ENCODE measurements at regions not wholly inside any gene's neighbourhood (a gene's known extent, or its start where the extent isn't known, plus 50 kb on each side); places are given as distances from the start of the nearest gene placed in this dataset.

DNA sequence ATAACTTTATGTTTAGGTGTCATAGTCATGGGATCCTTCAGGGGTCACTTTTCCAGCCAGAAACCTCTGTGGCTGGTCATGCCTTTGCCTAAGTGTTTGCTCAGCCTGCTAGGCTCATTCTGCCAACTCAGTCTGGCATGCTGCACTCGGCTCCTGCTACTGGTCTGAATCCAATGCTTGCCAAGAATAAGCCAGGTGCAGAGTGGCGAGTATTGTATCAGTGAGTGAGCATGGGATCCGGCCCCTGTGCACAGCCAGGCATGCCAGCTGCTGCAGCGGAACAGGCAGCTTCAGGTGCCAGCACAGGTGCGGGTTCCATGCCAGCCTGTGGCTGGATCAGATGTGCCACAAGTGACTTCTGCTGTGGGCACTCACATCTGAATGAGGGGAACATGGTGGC lies 1269.3 kb upstream of the CNTN5 start:
- Histone ChIP-seq H4K20me1 (ENCODE audit: insufficient read depth, low read length) (no peaks in the 10 kb centered on the region), H2AFZ (ENCODE audit: insufficient read depth, low read depth, low read length, poor library complexity, severe bottlenecking) (no peak overlapping the region), H3K36me3 (replicated peaks in 1 of 2; ENCODE audit: control insufficient read depth in 1 of 2, insufficient read depth in 2 of 2, low read length in 2 of 2) (no peaks in the 10 kb centered on the region), H3K4me3 (replicated peaks in 1 of 3; ENCODE audit: low read depth in 2 of 3, low read length in 3 of 3) (no peak overlapping the region), H3K9me3 (replicated peaks in 1 of 2; ENCODE audit: control insufficient read depth in 1 of 2, insufficient read depth in 1 of 2, low read length in 2 of 2) (peaks cover 12 to 22% of the 10 kb centered on the region in 2 donors), H3K79me2 (ENCODE audit: insufficient read depth, low read length) (no peaks in the 10 kb centered on the region), H3K4me1 (ENCODE audit: control insufficient read depth in 1 of 2, insufficient read depth in 2 of 2, low read length in 2 of 2) (no peaks in the 10 kb centered on the region), H3K4me2 (replicated peaks; ENCODE audit: extremely low read depth, low read length, poor library complexity, severe bottlenecking) (no peak overlapping the region), H3K9ac (ENCODE audit: insufficient read depth, low read length, poor library complexity, severe bottlenecking) (no peak overlapping the region), H3K27ac (ENCODE audit: low read depth in 1 of 2, low read length in 2 of 2) (no peak overlapping the region), H3K27me3 (ENCODE audit: control insufficient read depth in 2 of 2, insufficient read depth in 2 of 2, low read length in 2 of 2) (no peaks in the 10 kb centered on the region)
- WGBS (ENCODE audit: insufficient coverage): 90% methylated on average over 5 of the region's 5 CpGs
- Mint-ChIP-seq H3K4me1 (no peaks in the 10 kb centered on the region), H3K36me3 (no peaks in the 10 kb centered on the region), H3K27ac (no peak overlapping the region), H3K27me3 (ENCODE audit: low read depth in 3 of 3) (no peaks in the 10 kb centered on the region), H3K9me3 (peaks cover 0 to 13% (median 9%) of the 10 kb centered on the region in 7 donors), H3K4me3 (no peak overlapping the region)
- DNase-seq: no peak
- TF ChIP-seq, protein P1, sequence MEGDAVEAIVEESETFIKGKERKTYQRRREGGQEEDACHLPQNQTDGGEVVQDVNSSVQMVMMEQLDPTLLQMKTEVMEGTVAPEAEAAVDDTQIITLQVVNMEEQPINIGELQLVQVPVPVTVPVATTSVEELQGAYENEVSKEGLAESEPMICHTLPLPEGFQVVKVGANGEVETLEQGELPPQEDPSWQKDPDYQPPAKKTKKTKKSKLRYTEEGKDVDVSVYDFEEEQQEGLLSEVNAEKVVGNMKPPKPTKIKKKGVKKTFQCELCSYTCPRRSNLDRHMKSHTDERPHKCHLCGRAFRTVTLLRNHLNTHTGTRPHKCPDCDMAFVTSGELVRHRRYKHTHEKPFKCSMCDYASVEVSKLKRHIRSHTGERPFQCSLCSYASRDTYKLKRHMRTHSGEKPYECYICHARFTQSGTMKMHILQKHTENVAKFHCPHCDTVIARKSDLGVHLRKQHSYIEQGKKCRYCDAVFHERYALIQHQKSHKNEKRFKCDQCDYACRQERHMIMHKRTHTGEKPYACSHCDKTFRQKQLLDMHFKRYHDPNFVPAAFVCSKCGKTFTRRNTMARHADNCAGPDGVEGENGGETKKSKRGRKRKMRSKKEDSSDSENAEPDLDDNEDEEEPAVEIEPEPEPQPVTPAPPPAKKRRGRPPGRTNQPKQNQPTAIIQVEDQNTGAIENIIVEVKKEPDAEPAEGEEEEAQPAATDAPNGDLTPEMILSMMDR (IDR thresholded peaks at IDR 0.05): no peak
- intact Hi-C loops (cut with micrococcal nuclease): no loop called here

DNA sequence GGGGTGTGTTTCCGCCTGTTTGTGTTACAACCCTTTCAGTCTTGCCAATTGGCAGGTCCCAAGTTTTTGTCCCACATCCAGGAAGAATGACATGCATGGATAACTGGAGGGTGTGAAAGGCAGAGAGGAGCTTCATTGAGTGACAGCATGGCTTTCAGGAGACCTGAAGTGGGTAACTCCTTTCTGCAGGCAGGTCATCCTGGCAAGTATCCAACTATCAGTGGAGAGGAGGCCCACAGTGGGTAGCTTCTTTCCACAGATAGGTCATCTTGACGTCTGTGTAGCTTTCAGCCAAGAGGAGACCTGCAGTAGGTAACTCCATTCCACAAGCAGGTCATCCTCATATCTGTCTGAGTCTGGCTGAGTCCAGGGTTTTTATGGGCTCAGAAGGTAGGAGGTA lies 1268.8 kb upstream of the CNTN5 start:
- Histone ChIP-seq H3K4me1 (ENCODE audit: control insufficient read depth in 1 of 2, insufficient read depth in 2 of 2, low read length in 2 of 2) (no peaks in the 10 kb centered on the region), H3K9ac (ENCODE audit: insufficient read depth, low read length, poor library complexity, severe bottlenecking) (no peak overlapping the region), H2AFZ (ENCODE audit: insufficient read depth, low read depth, low read length, poor library complexity, severe bottlenecking) (no peak overlapping the region), H3K79me2 (ENCODE audit: insufficient read depth, low read length) (no peaks in the 10 kb centered on the region), H3K4me2 (replicated peaks; ENCODE audit: extremely low read depth, low read length, poor library complexity, severe bottlenecking) (no peak overlapping the region), H4K20me1 (ENCODE audit: insufficient read depth, low read length) (no peaks in the 10 kb centered on the region), H3K9me3 (replicated peaks in 1 of 2; ENCODE audit: control insufficient read depth in 1 of 2, insufficient read depth in 1 of 2, low read length in 2 of 2) (peaks cover 12 to 22% of the 10 kb centered on the region in 2 donors), H3K4me3 (replicated peaks in 1 of 3; ENCODE audit: low read depth in 2 of 3, low read length in 3 of 3) (no peak overlapping the region), H3K27ac (ENCODE audit: low read depth in 1 of 2, low read length in 2 of 2) (no peak overlapping the region), H3K27me3 (ENCODE audit: control insufficient read depth in 2 of 2, insufficient read depth in 2 of 2, low read length in 2 of 2) (no peaks in the 10 kb centered on the region), H3K36me3 (replicated peaks in 1 of 2; ENCODE audit: control insufficient read depth in 1 of 2, insufficient read depth in 2 of 2, low read length in 2 of 2) (no peaks in the 10 kb centered on the region)
- Mint-ChIP-seq H3K9me3 (peaks cover 0 to 13% (median 9%) of the 10 kb centered on the region in 7 donors), H3K27ac (no peak overlapping the region), H3K27me3 (ENCODE audit: low read depth in 3 of 3) (peaks cover 0 to 2% (median 0%) of the 10 kb centered on the region in 3 donors), H3K4me3 (no peak overlapping the region), H3K4me1 (no peaks in the 10 kb centered on the region), H3K36me3 (no peaks in the 10 kb centered on the region)
- no peak for DNase-seq
- 100% methylated on average over 2 of the region's 2 CpGs for WGBS (ENCODE audit: insufficient coverage)
- TF ChIP-seq, protein P1 (IDR thresholded peaks at IDR 0.05): no peak
- intact Hi-C loops (cut with micrococcal nuclease): no loop called here

Data from CD14-positive monocyte (primary cell).